ENCODE measurements at regions not wholly inside any gene's neighbourhood (a gene's known extent, or its start where the extent isn't known, plus 50 kb on each side); places are given as distances from the start of the nearest gene placed in this dataset.

DNA sequence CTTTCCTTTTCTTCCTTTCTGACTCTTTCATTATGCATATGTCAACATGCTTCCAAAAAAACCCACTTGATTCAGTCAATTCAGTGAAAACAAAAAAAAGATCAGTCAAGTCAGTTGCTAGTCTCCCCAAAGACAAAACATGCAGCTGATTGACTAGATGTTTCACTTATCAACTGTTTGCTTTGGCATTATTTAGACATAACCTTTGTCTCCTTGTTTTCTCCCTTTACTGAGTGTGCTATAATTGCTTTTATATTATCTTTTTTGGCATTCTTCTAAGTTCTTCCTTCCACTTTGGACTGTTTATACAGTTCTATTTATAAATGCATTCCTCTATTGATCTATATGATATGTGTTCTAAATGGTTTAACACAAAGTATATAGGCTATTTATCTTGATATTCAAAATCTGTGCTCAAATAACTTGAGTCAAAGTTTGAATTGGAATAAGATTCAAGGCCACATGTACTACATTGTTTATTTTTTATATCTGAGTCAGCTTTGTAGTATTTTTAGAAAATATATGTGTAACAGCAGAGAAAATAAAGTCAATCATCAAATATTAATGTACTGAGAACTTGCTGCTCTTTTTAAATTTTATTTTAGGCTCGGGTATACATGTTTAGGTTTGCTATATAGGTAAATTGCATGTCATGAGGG lies 260.5 kb downstream of the CENPW start:
- no peak overlapping the region for H3K4me3 ChIP-seq
- no peaks in the 10 kb centered on the region for H3K9me3 ChIP-seq (ENCODE audit: low read depth)
- H3K27ac ChIP-seq, result no peak overlapping the region
- H3K27me3 ChIP-seq, result no peaks in the 10 kb centered on the region
- TF ChIP-seq, protein P1, sequence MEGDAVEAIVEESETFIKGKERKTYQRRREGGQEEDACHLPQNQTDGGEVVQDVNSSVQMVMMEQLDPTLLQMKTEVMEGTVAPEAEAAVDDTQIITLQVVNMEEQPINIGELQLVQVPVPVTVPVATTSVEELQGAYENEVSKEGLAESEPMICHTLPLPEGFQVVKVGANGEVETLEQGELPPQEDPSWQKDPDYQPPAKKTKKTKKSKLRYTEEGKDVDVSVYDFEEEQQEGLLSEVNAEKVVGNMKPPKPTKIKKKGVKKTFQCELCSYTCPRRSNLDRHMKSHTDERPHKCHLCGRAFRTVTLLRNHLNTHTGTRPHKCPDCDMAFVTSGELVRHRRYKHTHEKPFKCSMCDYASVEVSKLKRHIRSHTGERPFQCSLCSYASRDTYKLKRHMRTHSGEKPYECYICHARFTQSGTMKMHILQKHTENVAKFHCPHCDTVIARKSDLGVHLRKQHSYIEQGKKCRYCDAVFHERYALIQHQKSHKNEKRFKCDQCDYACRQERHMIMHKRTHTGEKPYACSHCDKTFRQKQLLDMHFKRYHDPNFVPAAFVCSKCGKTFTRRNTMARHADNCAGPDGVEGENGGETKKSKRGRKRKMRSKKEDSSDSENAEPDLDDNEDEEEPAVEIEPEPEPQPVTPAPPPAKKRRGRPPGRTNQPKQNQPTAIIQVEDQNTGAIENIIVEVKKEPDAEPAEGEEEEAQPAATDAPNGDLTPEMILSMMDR (IDR thresholded peaks at IDR 0.05; ENCODE audit: low read depth, low read length), result no peak
- no peaks in the 10 kb centered on the region for H3K36me3 ChIP-seq
- H3K4me1 ChIP-seq (ENCODE audit: low read depth), result no peaks in the 10 kb centered on the region
- no peak for DNase-seq (ENCODE audit: low read depth in 1 of 2, low spot score in 1 of 2)

GRCh38 chr6:126603410-126603809 lies 263.5 kb downstream of the CENPW start:
- Histone ChIP-seq H3K4me3 (no peak overlapping the region), H3K27ac (no peak overlapping the region), H3K27me3 (no peaks in the 10 kb centered on the region), H3K9me3 (ENCODE audit: low read depth) (no peaks in the 10 kb centered on the region), H3K4me1 (ENCODE audit: low read depth) (no peaks in the 10 kb centered on the region), H3K36me3 (no peaks in the 10 kb centered on the region)
- DNase-seq (ENCODE audit: low read depth in 1 of 2, low spot score in 1 of 2), result no peak
- TF ChIP-seq, protein P1 (IDR thresholded peaks at IDR 0.05; ENCODE audit: low read depth, low read length), result no peak

GRCh38 chr6:126605089-126605488 lies 265.2 kb downstream of the CENPW start:
- H3K27me3 ChIP-seq, result no peaks in the 10 kb centered on the region
- H3K36me3 ChIP-seq, result no peaks in the 10 kb centered on the region
- no peak overlapping the region for H3K27ac ChIP-seq
- TF ChIP-seq, protein P1 (IDR thresholded peaks at IDR 0.05; ENCODE audit: low read depth, low read length), result no peak
- H3K9me3 ChIP-seq (ENCODE audit: low read depth), result no peaks in the 10 kb centered on the region
- no peak for DNase-seq (ENCODE audit: low read depth in 1 of 2, low spot score in 1 of 2)
- H3K4me1 ChIP-seq (ENCODE audit: low read depth), result no peaks in the 10 kb centered on the region
- no peak overlapping the region for H3K4me3 ChIP-seq

DNA sequence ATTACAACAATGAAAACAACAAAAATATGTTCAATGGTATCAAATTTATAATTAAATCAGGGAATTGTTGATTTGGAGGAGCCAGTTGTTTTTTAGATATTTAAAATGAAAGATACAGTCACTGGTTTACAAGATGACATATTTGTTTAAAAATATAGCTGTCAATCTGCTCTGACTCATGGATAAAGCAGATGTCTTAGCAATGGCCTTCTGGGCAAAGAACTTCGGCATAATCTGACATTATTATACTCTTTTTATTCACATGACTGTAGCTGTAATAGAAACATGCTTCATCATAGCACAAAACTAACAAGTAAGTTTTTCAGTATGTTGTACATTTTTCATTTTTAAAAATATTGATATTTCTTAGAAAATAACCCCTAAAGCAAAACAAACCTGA lies 267.4 kb downstream of the CENPW start:
- DNase-seq (ENCODE audit: low read depth in 1 of 2, low spot score in 1 of 2), result no peak
- Histone ChIP-seq H3K4me3 (no peak overlapping the region), H3K9me3 (ENCODE audit: low read depth) (no peaks in the 10 kb centered on the region), H3K4me1 (ENCODE audit: low read depth) (no peaks in the 10 kb centered on the region), H3K27ac (no peak overlapping the region), H3K27me3 (no peaks in the 10 kb centered on the region), H3K36me3 (no peaks in the 10 kb centered on the region)
- TF ChIP-seq, protein P1 (IDR thresholded peaks at IDR 0.05; ENCODE audit: low read depth, low read length), result no peak

- H3K27ac ChIP-seq, result no peak overlapping the region
- DNase-seq (ENCODE audit: low read depth in 1 of 2, low spot score in 1 of 2), result no peak
- no peaks in the 10 kb centered on the region for H3K9me3 ChIP-seq (ENCODE audit: low read depth)
- H3K27me3 ChIP-seq, result no peaks in the 10 kb centered on the region
- no peak overlapping the region for H3K4me3 ChIP-seq
- H3K4me1 ChIP-seq (ENCODE audit: low read depth), result no peaks in the 10 kb centered on the region
- TF ChIP-seq, protein P1 (IDR thresholded peaks at IDR 0.05; ENCODE audit: low read depth, low read length), result no peak
- no peaks in the 10 kb centered on the region for H3K36me3 ChIP-seq
Measured at GRCh38 chr6:126608681-126609080, 268.8 kb downstream of the CENPW start.

Measured in cardiac muscle cell (in vitro differentiated cells and primary cell).